Stimulated activated CD8-positive, alpha-beta memory T cell treated with anti-CD3 and anti-CD28 coated beads, Interleukin-4, amount 100 ng/mL, for 24 hours (primary cell): ENCODE measurements at regions not wholly inside any gene's neighbourhood (a gene's known extent, or its start where the extent isn't known, plus 50 kb on each side); places are given as distances from the start of the nearest gene placed in this dataset.
"Not testable (repeated sequence)": the region's sequence is repeated elsewhere in the genome, so short reads cannot be mapped to it uniquely, and the experiment has no call there.

ENCODE experiments used
- DNase-seq: peaks from one replicate; pipeline ENCODE4 v3.0.0-alpha.2; 2020; ENCODE audit warnings: low read depth

DNA sequence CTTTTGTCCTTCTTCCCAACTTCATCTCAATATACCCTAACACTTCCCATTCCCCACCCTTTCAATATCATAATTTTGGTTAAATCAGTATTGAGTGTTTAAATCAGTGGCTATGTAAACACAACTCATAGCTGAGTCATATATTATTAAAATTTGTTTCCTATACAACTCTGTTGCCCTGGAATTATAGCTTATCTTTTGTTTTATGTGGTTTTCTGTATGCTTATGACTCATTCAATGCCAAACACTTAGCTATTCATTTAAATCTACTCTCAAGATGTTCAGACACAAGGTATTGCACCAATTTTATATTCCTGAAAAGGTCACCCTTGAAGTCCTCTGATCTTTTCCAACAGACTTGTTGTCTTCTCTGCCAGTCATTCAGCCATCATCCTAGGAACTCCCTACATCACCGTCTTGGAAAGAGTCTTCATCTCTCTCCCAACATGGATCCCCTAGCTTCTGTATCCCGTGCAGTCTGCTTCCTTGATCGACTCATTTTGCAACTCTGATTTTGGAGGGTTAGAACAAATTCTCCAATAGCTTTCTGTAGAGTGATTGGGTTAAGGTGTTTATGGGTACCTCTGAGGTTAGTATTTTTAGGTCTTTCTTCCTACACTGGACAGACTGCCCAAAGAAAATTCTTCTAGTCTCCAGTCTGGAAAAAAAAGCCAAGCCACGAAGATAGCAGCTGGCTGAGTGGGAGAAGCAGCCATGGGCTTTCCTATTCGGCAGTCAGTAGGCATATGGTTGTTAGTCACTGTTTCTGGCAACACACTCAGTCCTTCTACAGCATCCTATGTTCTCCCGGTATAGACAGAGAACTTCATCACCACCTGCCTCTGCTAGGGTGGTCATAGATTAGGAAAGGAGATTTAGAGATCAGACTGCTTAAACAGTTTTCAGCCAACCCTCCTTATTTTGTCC, 102.1 kb downstream of the CRPPA start:
- no peak for DNase-seq

DNA sequence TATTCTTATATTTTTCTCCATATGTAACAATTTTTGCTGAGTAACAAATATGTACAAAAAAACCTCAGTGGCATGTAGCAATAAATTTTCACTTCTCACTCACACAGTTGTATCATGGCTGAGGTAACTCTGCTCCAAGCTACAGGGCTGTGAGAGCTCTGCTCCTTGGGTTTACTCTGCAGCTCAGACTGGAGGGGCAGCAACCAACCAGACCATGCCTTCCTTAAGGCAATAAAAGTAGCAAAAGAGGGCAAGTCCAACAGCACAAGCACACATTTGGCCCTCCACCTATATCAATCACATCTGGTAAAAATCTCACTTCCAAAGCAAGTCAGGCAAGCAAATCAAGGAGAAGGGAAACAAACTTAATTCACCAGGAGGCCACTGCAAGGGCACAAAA, 102.9 kb downstream of the CRPPA start:
- no peak for DNase-seq

DNA sequence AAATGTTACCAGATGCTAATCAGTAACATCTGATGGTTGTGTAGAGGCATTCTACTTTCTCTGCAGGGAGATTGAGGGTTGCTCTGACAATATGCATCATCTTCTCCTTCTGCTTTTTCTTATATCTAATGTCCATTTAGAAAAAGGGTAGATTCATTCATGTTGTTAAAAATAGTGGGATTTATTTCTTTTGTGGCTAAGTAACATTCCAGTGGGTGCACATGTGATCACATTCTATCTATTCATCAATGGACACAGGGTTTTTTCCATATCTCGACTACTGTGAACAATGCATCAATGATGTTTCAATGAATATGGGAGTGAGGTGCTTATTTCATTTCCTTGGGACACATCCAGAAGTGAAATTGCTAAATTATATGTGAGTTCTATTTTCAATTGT, 103.9 kb downstream of the CRPPA start:
- DNase-seq = no peak

DNA sequence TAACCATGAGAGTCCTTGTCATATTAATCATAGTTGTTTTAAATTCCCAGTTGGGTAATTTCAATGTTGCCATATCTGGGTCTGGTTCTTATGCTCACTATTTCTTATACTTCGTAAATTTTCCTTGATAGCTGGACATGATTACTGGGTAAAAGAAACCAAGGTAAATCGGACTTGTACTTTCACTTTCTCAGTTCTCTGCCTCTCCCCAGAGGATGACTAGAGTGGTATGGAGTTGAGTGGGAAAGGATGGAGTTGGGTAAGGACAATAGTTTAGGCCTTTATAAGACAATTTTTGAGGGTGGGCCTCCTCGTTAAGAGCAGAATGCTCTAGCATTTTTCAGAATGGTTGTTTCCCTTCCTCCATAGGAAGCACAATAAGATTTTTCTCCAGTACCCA, 106.1 kb downstream of the CRPPA start:
- no peak for DNase-seq

DNA sequence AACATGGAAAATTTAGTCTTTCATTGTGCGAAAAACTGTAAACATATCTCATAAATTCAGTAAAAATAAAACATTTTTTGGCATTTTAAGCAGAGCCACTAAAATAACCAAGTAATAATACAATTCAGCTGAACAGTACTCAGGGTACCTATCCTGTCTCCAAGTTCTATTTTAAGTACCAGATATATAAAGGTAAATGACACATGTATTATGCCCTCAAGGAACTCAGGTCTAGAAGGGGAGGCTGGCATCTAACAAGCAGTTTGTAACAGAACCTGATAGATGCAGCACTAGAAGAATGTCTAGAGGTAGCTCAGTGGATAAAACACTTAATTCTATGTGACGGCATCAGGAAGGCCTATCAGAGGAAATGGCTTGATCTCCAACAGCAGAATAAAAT, 112.2 kb downstream of the CRPPA start:
- DNase-seq = no peak

- no peak for DNase-seq
These were observed 120.0 kb downstream of the CRPPA start for GRCh38 chr7:16301291-16301690.

DNA sequence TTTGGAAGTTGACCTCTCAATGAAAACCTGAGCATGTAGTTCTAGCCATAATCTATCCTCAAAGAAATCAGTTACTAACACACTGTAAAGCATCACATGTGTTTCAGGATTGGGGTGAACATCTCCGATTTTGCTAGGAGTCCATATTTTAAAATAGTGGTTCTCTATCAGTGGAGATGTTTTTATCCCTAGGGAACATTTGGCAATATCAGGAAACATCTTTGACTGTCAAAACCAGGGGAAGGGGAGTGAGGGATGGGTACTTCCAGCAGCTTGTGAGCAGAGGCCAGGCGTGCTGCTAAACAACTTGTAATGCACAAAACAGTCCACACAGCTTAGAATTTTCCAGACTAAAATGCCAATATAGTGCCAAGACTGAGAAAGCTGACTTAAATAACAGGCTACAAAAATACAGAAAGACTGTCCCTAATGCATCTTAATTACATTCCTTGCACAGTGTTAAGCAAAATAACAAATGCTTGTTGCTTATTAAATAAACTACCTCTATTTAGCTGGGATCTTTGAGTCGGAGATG, 120.9 kb downstream of the CRPPA start:
- no peak for DNase-seq

GRCh38 chr7:16299853-16300252, 121.5 kb downstream of the CRPPA start:
- DNase-seq = no peak

DNA sequence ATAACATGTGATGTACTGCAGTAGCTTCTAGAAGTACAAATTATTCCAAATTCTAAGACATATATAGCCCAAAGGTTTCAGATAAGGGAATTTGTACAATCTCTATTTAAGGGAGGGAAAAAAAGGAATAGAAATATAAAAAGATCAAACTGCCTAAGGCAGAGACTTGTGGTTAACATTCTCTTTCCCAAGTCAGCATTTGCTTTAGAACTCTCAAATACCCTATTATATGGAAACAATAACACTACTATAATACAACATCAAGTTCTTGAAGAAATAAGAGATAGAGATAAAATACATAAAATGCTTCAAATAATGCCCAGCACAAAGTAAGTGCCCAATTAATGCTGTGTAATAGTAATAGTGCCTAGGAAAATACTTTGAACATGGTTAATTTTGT, 123.1 kb downstream of the CRPPA start:
- no peak for DNase-seq

DNA sequence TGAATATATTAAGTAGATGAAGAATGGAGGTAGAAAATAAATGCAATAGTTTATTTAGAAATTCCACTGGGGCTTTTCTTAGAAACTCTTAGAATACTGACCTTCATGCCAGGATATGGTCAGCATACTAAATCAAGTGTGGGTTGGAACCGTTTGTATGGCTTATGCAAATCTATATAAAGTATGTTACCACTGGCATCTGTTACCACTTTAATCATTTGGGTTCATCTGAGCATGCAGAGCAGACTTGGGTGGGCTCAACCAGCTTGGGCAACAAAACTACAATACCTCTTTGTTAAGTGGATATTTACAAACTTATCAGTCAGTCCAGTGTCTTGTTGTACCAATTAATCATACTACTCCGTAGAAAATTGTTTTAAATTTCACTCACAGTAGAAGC, 125.8 kb downstream of the CRPPA start:
- DNase-seq = no peak

DNA sequence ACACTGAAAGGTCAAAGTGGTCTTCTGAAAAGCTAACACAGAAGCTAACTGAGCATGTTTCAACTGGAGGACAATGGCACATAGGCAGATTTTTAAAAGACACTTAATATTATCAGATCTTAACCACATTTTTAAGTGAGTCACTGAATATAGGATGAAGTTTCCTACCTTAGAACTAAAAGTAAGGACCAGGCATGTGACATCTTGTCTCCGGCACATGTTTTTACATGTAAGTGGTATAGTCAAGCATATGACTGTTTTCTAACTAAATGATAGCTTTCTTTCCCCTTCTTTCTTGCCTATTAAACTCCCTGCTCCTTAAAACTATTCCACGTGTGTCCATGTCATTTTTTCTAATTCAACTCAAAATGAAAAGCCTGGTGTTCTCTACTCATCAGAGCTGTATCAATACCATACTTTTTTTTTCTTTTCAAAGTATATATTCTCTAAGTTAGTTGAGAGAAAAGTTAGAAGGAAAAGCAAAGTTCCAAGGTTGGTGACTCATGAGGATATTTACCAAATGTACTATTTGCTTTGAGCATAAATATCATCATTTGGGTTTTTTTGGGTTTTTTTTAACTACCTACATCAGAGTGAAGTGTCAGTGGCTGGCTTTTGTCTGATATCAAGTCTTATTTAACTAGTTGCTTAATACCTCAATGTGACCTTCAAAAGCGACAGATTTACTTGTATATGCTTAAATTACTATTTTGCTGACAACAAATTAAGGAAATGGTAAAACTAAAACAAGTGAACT, 127.5 kb downstream of the CRPPA start:
- no peak for DNase-seq

GRCh38 chr7:16284581-16284980, 136.8 kb downstream of the CRPPA start:
- DNase-seq = no peak

DNA sequence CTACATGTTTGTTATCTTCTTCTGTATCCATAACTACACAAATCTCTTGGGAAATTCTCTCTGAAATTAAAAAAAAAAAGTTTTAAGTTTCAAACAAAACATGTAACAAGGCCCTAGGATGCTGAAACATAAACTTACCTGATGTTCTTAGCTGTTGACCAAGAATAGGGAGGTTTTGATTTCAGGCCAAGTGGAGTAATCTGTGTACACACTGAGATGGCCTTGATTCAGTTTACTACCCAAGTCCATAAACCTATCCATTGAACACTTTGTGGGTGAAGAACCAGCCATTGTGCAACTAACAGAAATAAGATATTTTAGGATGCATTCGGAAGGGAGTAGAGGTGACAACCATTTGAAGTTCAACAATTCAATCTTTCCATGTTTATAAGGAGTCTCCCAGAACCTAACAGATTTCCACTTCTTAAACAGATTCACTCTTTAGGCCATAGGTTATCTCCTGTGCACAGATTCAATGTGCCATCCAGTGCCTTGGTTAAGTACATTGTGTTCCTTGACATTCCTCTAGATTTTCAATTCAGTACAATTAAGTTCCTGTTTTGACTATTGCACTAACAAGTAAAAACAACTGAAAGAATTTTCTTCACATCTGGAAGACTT, 143.1 kb downstream of the CRPPA start:
- DNase-seq = no peak

- DNase-seq = no peak
These were observed 149.2 kb downstream of the CRPPA start for GRCh38 chr7:16271990-16272665.

GRCh38 chr7:16271355-16271915, 149.9 kb downstream of the CRPPA start:
- DNase-seq = no peak

DNA sequence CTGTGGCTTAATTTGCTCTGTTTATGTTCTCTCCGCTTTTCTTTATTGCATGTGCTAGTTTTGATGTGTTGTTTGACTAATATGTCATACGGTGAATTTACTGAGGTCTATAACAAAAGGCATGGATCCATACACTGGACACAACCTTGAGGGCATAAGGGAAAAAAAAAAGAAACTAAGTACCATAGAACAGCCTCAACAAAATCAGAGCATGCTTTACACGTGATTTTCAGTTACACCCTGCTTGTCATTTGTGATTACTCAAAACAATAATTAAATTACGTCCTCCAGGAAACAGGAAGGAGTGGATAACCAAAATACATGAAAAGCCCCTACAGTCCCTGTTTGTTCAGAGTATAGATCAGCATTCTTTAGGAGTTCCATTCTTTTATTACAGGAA, 150.5 kb downstream of the CRPPA start:
- no peak for DNase-seq

- DNase-seq = no peak
These were observed 152.2 kb downstream of the CRPPA start for GRCh38 chr7:16268821-16269768.

- no peak for DNase-seq
These were observed 153.2 kb downstream of the CRPPA start for GRCh38 chr7:16267953-16268820.

DNA sequence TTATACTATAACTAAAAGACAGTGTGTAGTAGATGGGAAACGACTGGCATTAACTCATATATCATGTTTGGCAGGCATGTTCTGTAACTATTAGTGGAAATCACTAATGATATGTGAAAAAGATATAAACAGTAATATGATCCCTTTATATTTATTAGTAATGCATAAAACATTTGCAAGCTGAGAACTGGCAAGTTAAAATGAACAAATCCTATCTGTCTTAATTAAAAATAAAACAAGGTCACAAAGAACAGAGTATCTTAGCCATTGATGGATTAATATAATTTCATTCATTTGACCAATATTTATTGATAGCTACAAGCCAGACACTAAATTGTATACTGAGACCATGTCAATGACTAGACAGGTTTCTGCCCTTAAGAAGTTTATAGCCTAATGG, 154.5 kb downstream of the CRPPA start:
- DNase-seq = no peak

- not testable (repeated sequence) for DNase-seq
These were observed 154.9 kb downstream of the CRPPA start for GRCh38 chr7:16266470-16266869.
